HG03460 (cell line): ENCODE measurements at regions not wholly inside any gene's neighbourhood (a gene's known extent, or its start where the extent isn't known, plus 50 kb on each side); places are given as distances from the start of the nearest gene placed in this dataset.

Experiments
- ATAC-seq: cut with Tn5 transposase; IDR thresholded peaks from one replicate; pipeline ENCODE4 v1.9.1; 2021; ENCODE audit not compliant: unreplicated experiment

DNA sequence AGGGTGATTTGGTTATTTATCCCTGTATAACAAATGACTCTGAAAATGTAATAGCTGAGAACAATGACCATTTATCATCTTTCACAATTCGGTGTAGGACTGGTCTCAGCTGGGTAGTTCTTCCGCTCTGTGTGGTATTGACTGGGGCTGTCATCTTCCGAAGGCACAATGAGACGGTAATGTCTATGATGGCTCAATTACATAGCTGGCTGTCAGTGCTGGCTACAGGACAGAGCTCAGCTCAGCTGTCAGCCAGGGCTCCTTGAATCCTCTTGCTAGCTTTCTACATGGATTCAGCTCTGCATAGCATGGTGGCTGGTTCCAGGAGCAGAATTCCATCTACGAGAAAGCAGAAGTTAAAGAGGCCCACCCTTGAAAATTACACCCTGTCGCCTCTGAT, 483.8 kb downstream of the TDRD15 start:
- no peak for ATAC-seq

DNA sequence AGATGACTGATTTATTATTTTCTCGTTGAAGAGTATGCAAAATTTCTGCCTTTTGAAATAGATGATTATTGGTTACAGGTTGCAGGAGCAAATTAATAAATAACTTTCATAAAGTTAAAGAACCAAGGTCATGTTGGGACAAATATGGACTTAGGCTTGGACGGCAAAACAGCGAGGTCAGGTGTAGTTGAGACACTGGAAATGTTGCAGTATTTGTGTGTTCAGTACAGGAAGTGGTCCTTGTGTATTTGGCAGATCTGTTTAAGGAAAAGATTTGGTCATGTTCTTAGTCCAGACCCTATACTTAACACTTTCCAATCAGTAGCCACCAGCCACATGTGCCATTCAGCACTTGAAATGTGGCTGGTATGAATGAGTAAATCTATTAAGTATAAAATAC, 486.5 kb downstream of the TDRD15 start:
- ATAC-seq, result no peak

DNA sequence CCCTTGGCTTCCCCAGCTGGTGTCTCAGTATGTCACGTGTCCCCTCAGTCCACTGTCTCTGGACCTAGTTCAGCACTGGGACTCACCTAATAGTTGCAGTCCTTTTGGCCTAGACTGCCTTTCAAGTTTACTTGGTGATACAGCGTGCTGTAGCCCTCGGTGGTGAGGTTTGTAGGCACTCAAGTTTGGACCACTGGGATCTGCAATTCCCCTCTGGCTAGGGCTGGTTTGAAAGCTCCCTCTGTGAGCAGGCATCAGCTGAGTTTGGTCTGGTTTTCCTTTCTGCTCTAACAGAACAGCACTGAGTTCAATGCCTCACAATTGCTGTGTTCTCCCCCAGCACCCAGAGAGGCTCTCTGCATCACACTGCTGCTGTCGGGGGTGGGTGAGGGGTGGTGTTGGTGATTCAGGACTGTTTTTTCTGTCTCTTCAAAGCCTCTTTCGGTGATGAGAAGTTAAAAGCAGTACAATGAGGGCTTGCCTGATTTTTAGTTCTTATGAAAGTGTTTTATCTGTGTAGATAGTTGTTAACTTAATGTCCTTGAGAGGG, 494.2 kb downstream of the TDRD15 start:
- ATAC-seq, result no peak

DNA sequence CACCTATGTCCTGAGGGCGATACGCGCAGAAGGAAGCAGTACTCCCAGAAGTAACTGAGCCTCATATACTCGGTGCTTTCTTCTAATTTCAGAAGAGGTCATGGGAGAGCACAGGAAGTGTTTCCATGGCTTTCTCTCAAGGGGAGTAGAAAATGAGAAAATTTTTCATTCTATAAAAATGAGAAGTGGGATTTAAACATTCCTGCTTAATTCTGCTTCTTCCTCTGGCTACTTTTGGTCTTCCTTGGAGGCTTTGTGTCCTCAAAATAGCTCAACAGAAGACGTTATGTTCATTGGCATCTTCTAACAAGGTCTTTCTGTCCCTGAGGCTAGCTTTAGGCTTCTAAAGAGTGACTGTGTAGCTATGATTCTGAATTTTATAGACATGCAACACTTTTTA, 497.0 kb downstream of the TDRD15 start:
- no peak for ATAC-seq

DNA sequence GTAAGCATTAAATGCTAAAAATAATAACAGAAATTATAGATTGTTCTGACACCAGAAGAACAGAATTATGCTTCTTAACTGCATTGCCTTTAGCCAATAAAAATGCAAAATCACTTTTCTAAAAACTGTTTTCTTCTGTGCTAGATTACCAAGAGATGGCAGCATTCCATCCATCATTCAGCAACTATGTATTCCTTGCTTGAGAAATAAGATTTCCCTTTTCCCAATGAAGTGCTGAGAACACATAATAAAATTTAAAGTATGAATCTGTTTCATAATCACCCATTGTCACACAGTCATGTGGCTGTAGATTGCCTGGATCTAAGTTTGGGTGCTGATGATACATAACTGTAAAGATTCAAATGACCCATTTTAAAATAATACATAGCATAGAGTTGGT, 504.2 kb downstream of the TDRD15 start:
- ATAC-seq, result no peak

DNA sequence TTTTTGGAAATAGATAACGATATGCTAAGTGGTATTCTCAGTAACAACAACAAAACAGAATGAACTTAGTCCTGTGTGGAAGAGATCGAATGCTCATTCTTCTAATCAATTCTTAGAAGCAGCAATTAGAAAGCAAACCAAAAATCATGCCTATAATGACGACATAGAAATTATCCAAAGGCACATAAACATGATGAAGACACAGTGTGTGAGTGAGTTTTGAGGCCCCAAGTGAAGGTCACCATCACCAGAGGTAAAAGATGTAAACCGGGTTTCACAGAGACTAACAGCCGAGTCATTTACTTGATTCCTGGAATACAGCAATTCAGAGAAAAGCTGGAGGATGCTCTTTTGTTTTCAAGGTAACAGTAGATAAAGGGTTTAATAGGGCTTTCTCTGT, 509.2 kb downstream of the TDRD15 start:
- ATAC-seq, result no peak

DNA sequence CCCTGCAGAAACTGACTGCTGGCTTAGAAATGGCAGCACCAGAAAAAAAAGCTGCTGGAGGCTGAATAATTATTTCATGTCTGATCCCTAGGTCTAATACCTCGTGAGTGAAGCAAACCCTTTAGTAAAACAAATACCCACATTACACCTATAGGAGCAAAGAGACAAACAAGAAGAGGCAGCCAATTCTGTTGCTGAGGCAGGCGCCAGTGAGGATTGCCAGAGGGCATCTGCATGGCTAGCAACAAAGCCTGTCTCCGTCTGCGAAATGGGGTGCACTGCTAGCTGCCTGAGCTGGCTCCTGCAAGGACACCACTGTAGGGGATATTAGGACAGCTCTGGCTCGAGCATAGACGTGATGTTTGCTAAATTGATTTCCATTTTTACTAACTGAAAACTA, 509.7 kb downstream of the TDRD15 start:
- ATAC-seq, result no peak

DNA sequence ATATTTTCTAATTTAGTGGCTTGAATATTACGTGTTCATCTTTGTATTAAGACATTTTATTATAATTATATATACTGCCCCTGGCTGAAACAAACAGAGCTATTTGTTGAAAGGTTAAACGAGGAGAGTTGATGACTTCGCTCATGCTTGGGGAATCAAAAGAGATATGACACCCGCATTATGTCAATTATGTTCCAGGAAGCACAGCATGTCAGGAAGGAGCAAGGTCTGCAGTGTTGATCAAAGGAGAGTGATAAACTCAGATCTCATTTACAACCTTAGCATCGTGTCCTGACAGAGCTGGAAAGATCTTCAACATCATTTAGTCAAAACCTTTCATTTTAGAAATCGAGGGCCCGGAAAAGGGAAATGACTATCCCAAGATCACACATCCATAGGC, 510.1 kb downstream of the TDRD15 start:
- no peak for ATAC-seq

DNA sequence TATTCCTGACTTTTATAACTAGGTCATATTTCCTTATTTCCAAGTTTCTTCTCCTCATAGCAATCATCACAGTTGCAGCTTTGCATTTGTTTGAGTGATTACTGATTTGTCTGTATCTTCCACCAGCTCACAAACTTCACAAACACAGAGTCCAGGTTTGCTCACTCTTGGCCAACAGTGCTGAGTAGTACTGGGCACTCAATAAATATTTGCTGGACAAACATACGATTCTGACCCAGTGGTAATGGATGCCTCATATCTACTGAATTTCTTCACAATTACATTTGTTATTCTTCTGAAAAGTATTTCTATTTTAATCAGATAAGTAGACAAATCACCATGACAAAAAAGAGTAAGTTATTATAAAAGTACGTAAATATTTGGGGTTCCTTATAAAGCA, 516.3 kb downstream of the TDRD15 start:
- no peak for ATAC-seq

DNA sequence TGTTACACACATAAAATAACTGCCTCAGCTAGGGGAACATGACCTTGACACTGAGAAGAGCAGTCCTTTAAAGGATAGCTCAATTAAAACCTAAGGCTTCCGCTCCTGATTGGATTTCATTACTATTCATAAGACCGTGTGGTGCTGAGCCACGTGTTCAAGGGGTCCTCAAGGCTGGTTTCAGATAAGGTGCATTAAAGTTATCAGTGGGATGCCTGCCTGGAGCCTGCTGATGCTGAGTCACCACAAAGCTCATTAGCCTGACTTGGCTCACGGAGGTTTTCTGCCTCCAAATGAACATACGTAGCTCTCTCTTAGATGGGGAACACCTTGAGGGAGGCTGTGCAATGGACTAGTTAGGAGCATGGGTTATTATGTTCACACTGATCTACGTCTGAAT, 518.9 kb downstream of the TDRD15 start:
- no peak for ATAC-seq

DNA sequence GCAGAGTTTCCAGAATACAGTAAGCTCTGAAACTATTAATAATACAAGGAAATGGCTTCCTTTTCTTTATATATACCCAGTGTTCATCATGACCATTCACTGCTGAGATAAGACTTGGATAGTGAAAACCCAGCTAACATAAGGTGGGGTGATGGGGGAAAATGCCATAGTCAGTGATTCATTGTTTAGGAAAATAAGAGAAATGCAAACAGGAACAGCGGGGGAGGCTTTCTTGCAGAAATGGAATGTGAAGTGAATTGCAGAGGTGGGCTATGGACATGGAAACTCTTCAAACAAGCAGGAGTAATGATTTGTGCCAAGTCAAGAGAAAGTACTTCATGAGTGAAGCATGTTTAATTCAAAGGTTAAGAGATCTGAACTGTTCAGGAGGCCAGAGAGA, 519.4 kb downstream of the TDRD15 start:
- no peak for ATAC-seq

DNA sequence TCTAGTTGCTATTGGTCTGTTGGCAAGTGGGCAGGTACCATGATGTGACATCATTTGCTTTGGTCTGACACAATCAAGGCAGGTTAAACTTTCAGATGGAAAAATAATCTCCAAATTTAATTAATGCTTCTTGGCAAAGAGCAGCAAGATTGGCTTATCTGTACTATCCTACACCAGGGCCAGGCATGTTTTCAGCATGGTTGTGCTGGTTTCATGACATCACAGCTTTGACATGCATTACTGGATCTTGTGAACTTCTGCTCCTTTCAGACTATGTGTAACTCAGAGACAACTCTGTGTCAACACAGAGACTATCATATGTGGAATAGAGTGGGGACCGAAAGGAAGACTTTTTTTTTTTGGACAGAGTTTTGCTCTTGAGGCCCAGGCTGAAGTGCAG, 520.5 kb downstream of the TDRD15 start:
- no peak for ATAC-seq

DNA sequence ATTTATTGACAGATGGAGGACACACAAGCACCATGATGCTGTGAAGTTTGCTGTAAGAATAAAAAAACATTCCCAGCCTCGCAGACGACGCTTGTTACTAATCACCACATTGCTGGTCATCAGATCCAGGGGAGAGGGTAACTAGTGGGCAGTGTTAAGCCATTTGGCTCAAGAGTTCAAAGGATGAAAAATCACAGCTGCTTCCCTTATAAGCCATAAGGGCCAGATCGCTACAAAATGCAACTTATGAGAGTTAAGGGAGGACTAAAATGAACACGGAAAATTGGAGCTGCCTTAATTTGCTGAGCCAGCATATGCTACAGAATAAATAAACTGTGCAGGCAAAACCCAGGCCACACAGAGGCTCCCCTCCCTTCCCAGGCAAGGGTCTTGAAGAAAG, 522.6 kb downstream of the TDRD15 start:
- no peak for ATAC-seq

DNA sequence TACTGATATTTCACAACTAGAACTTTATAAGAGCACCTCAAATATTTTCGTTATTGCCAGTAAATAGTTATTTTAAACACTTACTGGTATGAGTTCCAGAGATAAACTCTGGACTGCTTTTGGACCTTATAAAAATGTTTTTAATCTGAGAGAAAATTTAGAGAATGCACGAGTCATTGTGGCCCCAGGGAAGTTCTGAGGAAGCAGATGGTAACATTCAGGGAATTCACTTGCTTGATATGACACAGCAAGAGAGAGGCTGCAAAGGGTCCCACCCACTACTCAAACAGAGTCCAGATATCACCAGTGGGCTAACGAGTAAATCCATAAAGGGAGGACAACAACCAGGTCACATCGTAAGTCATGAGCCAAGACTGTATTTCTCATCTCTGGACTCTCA, 526.8 kb downstream of the TDRD15 start:
- ATAC-seq, result no peak

DNA sequence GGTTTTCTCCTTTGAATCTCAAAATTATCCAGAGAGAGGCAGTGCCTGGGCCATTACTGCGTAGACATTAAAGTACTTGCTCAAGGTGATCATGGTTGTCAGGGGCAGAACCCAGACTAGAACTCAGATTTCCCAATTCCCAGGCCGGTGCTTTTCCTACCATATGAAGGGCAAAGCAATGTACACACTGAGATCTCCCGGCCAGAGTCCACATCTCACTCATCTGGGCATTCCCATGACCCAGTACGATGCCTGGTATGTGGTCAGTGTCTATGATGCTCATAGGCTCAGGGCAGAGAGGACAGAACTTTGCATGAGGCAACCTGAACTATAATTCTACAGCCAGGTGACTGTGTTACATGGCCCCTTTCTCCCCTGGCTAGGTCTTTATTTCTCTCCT, 531.4 kb downstream of the TDRD15 start:
- ATAC-seq, result no peak

DNA sequence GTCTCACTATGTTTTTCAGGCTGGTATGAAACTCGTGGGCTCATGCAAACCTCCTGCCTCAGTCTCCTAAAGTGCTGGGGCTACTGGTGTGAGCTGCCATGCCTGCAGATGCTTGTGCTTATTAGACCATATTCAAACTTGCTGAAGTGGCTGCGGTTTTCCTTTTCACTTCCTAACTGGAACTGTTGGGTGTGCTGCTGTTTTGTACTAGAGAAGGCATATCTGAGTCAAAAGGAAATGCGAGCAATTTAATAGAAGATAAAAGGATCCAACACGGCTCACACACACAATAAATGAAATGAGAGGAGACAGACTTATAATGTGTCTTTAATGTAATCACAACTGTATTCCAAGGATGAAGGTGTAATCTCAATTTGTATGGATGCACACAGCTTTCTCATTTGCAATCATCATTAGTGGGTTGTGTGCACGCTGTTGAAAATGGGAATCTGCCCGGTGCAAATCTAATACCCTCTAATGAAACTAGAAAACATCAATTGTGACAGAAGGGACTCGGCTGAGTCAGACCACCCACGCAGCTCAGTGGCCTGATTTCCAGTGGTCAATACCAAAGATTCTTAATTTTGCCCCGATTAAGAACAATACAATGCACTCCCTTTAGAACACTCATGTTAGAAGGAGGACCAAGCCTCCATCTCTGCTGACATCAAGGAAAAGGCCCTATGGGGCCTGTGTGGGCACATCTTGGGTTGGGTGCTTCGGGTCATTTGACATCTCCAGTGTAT, 532.7 kb downstream of the TDRD15 start:
- ATAC-seq, result no peak

DNA sequence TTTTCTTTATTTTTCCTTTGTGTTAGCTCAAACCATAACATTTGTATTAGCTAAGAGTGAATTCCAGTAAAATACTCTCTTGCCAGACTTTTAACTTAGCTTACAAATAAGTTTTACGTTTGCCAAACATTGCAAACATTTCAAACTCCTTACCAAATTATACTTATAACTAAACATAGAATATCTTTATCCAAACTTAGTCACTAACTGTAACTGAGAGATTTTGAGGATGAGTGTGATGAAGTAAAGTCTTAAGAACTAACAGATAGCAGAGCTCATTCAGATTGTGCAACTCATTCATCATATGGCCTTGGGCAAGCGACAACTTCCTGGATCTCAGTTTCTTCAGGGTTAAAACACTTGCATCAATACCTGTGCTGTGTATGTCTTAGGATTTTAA, 533.7 kb downstream of the TDRD15 start:
- no peak for ATAC-seq

DNA sequence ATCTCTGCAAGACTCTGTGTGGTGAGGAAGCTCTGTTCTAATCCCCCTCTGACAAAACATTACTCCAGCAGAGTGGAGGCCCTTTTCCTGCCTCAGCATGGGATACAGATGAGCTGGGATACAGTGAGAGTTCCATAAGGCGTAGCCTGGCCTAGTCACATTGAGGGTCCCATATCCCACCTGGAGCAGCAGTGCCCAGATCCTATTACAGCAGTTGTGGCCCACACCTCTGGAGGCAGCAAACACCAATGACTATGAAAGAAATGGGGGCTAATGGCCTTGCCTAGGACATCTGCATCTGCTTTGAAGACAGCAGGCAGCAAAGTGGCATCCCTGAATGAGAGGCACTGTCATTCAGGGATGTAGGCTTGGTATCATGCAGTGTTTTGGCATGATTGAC, 534.5 kb downstream of the TDRD15 start:
- ATAC-seq, result no peak

DNA sequence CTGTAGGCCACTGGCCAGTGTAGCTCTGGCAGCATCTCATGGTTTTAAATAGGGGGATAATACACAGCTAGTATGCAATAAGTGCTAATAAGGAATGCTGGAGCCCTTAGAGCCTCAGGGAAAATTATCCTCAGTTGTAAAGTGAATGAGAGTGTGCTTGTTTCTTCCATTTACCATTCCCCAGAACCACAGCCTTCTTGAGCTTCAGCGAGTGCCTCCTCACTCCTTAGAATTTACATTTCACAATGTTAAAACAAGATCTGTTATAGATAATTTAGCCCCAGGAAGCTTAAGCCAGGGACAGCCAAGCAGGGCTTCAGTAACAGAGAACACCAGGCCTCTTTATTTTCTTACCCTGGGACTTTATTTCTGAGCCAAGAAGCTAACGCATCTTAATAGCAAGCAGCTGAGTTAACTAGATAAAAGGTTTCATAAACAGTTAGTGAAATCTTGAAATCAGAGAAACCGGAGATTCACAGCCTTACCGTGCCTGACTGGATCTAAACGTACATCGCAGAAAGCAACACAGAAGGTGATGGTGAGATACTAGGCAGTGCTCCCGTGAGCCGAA, 535.2 kb downstream of the TDRD15 start:
- ATAC-seq, result no peak

DNA sequence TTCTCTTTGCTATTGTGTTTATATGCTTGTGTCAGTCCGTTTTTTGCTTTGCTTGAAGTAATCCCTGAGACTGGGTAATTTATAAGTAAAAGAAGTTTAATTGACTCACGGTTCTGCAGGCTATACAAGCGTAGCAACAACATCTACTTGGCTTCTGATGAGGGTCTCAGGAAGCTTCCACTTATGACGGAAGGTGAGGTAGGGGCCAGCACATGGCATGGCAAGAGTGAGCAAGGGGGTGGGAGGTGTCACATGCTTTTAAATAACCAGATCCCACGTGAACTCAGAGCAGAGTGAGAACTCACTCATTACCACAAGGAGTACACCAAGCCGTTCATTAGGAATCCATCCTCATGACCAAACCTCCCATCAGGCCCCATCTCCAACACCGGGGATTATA, 540.3 kb downstream of the TDRD15 start:
- no peak for ATAC-seq

DNA sequence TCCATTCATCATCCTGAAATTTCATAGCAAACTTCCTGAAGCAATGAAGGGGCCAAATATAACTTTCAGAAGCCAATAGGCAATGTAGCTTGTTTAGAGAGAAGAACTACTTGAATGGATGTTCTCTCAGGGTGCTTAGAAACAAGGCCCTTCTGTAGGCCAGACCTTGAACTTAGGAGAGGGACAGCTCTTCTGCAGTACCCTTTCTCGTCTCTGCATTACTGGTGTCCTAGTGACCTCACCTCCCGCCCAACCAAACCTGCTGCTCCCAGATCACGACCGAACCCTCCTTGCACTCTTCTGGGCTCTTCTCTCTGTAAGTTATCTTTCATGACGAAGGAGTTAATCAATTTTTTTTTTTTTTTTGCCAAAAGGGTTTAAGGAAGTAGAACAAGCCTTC, 543.9 kb downstream of the TDRD15 start:
- no peak for ATAC-seq

DNA sequence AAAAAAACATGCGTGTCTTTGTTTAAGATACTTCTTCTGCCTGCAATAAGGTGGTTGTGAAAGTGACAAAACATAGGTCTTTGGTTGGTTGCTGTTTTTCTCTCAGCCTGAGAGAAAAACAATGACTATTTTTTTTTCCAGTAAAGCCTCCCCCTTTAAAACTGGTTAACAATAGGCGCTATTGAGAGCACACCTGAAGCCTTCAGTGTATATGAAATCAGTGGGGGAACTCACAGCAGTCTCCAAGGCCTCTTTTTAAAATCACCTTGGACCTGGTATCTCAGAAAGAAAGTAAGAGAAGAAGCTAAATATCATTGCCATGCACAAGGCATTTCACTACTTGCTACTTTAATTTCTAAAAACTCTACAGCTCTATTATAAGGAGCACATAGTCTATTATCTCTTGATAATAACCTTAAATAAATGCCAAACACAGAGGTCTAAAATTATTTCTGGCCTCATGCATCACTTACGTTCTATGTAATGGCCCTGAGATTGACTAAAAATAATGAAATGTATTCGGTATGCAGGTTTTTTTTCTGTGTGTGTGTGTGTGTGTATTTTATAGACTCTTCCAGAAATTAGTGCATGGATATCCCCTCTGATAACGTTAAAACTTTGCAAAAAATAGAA, 544.4 kb downstream of the TDRD15 start:
- no peak for ATAC-seq
